ENCODE measurements at regions not wholly inside any gene's neighbourhood (a gene's known extent, or its start where the extent isn't known, plus 50 kb on each side); places are given as distances from the start of the nearest gene placed in this dataset.

DNA sequence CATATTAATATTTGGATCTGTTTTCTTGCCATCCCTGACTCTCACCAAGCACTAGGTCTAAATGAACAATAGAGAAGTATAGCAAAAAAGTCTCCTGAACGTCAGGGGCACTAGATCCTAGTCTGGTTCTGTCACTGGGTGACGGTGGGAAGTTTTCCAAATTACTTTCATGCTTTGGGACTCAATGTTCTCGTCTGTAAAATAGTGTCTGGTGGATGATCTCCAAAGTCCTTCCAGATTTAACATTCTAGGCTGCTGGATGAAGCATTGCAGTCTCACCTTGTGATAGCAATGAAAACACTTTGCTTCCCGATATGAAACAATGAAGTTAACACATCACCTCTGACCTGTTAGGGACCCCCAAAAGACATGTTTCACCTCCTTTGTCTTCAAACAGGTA, 199.3 kb downstream of the SEC61B start:
- no peak overlapping the region for H3K4me3 ChIP-seq (ENCODE audit: low read length)
- H3K27me3 ChIP-seq (ENCODE audit: insufficient read depth, low read length), result no peaks in the 10 kb centered on the region
- H3K9me3 ChIP-seq (ENCODE audit: low read length), result no peaks in the 10 kb centered on the region
- H3K36me3 ChIP-seq (ENCODE audit: insufficient read depth, low read length), result no peaks in the 10 kb centered on the region
- H3K4me1 ChIP-seq (ENCODE audit: insufficient read depth, low read length), result peaks cover 8% of the 10 kb centered on the region
- H2AFZ ChIP-seq (ENCODE audit: low read depth, low read length), result no peak overlapping the region

DNA sequence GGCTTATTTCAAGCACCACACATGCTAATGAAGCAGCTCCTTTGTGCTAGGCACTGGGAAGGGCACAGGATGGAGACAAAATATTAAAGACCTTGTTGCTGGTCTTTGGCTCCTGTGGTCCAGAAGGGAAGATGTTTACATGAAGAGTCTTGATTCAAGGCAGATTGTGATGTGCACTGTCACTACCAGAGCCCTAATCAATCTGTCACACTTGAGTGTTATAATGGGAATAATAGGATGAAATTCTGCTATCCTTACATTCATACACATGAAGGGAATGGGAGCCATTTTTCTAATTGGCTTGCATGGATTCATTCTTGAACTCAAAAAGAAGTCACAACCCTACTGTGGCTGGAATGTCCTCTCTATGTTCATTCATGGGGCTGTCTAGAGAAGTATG, 203.0 kb downstream of the SEC61B start:
- Histone ChIP-seq H2AFZ (ENCODE audit: low read depth, low read length) (no peak overlapping the region), H3K4me3 (ENCODE audit: low read length) (no peak overlapping the region), H3K27me3 (ENCODE audit: insufficient read depth, low read length) (no peaks in the 10 kb centered on the region), H3K36me3 (ENCODE audit: insufficient read depth, low read length) (no peaks in the 10 kb centered on the region), H3K9me3 (ENCODE audit: low read length) (peaks cover 2% of the 10 kb centered on the region), H3K4me1 (ENCODE audit: insufficient read depth, low read length) (peaks cover 8% of the 10 kb centered on the region)

DNA sequence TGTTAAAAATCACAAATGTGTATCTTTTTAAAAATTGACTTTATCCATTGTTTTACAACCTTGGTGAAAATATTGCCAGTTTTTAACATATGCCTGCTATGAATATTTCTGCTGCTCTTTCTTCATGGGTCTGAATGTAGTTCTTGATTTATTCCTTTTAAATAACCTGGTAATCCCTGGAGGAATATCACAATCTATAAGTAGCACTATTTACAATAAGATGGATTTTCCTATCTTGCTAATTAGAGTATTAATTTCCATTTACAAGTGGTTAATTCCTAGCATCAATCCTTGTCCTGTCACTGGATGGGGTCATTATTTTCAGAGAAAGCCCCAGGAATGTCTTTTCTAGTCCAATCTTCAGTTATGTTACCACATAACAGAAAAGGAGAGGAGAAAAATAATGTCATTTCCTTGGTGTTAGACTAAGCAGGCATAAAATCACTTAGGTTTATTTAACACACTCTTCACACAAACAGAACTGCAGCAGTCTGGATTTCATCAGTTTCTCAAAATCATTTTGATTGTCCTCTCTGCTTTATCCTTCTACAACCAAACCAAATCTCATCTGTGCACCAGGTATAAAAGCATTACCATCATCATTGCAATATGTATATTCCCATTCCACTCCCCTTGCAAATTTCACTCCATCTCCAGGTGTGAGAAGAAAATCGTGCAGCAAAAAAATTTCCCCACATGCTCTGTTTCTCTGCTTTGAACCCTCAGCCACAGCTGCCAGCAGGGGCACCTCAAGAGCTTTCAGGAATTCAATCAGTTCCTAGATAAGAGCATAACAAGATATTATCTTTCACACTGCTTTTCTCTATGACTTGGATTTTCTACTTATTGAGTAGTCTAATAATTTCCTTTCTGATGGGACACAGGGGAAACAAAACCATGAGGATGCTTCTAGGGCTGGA, 204.1 kb downstream of the SEC61B start:
- Histone ChIP-seq H3K4me1 (ENCODE audit: insufficient read depth, low read length) (peaks cover 8% of the 10 kb centered on the region), H2AFZ (ENCODE audit: low read depth, low read length) (no peak overlapping the region), H3K27me3 (ENCODE audit: insufficient read depth, low read length) (no peaks in the 10 kb centered on the region), H3K36me3 (ENCODE audit: insufficient read depth, low read length) (no peaks in the 10 kb centered on the region), H3K9me3 (ENCODE audit: low read length) (peaks cover 2% of the 10 kb centered on the region), H3K4me3 (ENCODE audit: low read length) (no peak overlapping the region)

DNA sequence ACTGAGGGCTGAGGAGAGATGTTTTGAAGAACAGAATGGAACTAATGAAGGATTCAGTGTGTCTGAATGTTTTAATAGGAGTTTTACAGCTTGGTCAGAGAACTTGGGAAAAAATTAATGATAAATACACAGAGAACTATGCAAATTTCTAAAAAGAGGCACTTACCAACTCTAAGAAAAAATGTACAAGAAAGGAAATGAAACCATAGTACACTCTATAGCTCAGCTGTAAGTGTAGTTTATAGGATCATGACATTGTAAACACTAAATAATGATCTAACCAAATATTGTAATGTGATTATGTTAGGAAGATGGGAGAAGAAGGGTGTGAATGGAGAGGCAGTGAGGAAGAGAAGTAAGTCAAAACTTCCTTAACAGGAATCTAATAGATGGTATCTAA, 205.2 kb downstream of the SEC61B start:
- Histone ChIP-seq H3K9me3 (ENCODE audit: low read length) (peaks cover 2% of the 10 kb centered on the region), H3K4me3 (ENCODE audit: low read length) (no peak overlapping the region), H2AFZ (ENCODE audit: low read depth, low read length) (no peak overlapping the region), H3K36me3 (ENCODE audit: insufficient read depth, low read length) (no peaks in the 10 kb centered on the region), H3K4me1 (ENCODE audit: insufficient read depth, low read length) (peaks cover 8% of the 10 kb centered on the region), H3K27me3 (ENCODE audit: insufficient read depth, low read length) (no peaks in the 10 kb centered on the region)

DNA sequence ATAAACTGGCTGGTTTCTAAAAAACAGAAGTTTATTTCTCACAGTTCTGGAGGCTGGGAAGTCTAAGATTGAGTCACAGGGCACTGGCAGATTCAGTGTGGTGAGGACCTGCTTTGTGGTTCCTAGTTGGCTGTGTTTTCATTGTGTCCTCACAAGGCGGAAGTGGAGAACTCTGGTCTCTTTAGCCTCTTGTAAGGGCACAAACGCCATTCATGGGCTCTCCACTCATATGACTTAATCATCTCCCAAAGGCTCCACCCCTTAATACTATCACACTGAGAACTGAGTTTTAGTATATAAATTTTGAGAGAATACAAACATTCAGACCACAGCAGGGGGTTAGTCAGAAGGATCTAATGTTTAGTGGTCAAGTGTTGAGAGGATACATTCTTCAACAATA, 208.2 kb downstream of the SEC61B start:
- Histone ChIP-seq H2AFZ (ENCODE audit: low read depth, low read length) (no peak overlapping the region), H3K4me1 (ENCODE audit: insufficient read depth, low read length) (peaks cover 7% of the 10 kb centered on the region), H3K9me3 (ENCODE audit: low read length) (peaks cover 2% of the 10 kb centered on the region), H3K4me3 (ENCODE audit: low read length) (no peak overlapping the region), H3K27me3 (ENCODE audit: insufficient read depth, low read length) (no peaks in the 10 kb centered on the region), H3K36me3 (ENCODE audit: insufficient read depth, low read length) (no peaks in the 10 kb centered on the region)

DNA sequence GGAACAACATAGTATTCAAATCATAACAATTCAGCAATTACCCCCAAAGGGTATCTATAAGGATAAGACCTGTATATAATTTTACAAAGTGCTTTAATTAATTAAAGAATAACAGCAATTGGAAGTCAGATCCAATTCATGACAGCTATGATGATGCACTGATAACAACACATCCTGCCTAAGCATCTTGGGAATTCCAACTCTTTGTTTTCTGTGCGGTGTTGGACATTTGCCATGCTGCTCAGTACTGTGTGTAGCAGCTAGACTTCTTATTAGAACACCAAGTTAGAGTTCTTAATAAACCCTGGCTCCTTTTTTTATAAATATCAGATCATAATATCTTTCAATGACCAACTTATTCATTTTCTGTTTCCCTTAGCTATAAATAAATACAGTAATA, 209.0 kb downstream of the SEC61B start:
- Histone ChIP-seq H3K27me3 (ENCODE audit: insufficient read depth, low read length) (no peaks in the 10 kb centered on the region), H3K9me3 (ENCODE audit: low read length) (peaks cover 2% of the 10 kb centered on the region), H2AFZ (ENCODE audit: low read depth, low read length) (no peak overlapping the region), H3K4me3 (ENCODE audit: low read length) (no peak overlapping the region), H3K4me1 (ENCODE audit: insufficient read depth, low read length) (peaks cover 4% of the 10 kb centered on the region), H3K36me3 (ENCODE audit: insufficient read depth, low read length) (no peaks in the 10 kb centered on the region)

DNA sequence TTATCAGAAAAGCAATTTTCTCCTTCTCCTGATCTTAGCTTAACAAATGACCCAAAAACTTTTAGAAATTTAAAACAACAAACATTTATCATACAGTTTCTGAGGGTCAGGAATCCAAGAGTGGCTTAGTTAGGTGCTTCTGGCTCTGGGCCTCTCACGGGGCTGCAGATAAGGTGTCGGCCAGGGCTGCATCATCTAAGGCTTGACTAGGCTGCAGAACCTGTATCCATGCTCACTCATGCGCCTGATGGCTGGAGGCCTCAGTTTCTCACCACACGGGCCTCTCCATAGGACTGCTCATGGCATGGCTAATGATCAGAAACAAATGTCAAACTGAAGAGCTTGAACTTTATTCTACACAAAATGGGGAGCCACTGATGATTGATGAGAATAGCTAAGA, 210.0 kb downstream of the SEC61B start:
- Histone ChIP-seq H3K27me3 (ENCODE audit: insufficient read depth, low read length) (no peaks in the 10 kb centered on the region), H3K36me3 (ENCODE audit: insufficient read depth, low read length) (no peaks in the 10 kb centered on the region), H3K4me3 (ENCODE audit: low read length) (no peak overlapping the region), H3K4me1 (ENCODE audit: insufficient read depth, low read length) (peaks cover 4% of the 10 kb centered on the region), H3K9me3 (ENCODE audit: low read length) (peaks cover 2% of the 10 kb centered on the region), H2AFZ (ENCODE audit: low read depth, low read length) (no peak overlapping the region)

DNA sequence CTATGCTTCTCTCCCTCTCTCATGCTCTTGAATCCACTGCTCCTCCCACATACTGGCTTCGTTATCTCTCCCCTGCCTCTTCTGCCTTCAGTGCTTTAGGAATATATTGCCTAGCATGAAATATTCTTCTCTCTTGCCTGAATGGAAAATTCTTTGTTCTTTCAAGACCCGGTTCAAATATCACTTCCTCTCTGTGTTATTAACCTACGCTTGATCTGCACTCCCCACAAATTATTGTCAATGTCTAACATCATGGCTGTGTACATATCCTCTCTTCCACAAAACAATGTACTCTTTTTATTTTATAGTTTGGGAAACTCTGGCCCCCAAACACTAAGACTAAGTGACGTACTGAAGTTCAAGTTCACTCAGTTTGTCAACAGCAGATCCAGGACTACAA, 211.0 kb downstream of the SEC61B start:
- Histone ChIP-seq H3K4me1 (ENCODE audit: insufficient read depth, low read length) (peaks cover 4% of the 10 kb centered on the region), H2AFZ (ENCODE audit: low read depth, low read length) (no peak overlapping the region)

DNA sequence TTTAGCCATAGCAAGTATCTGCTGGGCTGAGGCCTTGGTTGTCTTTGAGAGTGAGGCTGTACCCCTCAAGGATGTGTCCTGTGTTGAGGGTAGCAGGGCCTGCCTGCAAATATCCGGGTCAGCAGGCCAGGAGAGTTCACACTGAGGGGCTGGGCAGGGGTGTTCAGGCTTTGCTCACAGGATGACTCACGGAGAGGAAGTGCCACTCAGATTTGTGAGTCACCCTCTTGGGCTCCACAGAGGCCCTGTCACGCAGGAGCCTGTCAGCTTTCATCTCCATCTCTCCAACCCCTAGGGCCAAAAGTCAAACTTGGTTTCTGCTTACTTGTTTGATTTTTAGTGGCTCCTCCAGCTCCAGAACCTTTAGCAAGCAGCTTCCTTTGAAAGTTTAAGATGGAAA, 211.5 kb downstream of the SEC61B start:
- Histone ChIP-seq H3K4me3 (ENCODE audit: low read length) (no peak overlapping the region), H3K27me3 (ENCODE audit: insufficient read depth, low read length) (no peaks in the 10 kb centered on the region), H2AFZ (ENCODE audit: low read depth, low read length) (no peak overlapping the region), H3K36me3 (ENCODE audit: insufficient read depth, low read length) (no peaks in the 10 kb centered on the region), H3K4me1 (ENCODE audit: insufficient read depth, low read length) (peaks cover 4% of the 10 kb centered on the region), H3K9me3 (ENCODE audit: low read length) (no peaks in the 10 kb centered on the region)

More for the DNA sequence above, 211.0 kb downstream of the SEC61B start:
- Histone ChIP-seq H3K4me3 (ENCODE audit: low read length) (no peak overlapping the region), H3K9me3 (ENCODE audit: low read length) (no peaks in the 10 kb centered on the region), H3K27me3 (ENCODE audit: insufficient read depth, low read length) (no peaks in the 10 kb centered on the region), H3K36me3 (ENCODE audit: insufficient read depth, low read length) (no peaks in the 10 kb centered on the region)

DNA sequence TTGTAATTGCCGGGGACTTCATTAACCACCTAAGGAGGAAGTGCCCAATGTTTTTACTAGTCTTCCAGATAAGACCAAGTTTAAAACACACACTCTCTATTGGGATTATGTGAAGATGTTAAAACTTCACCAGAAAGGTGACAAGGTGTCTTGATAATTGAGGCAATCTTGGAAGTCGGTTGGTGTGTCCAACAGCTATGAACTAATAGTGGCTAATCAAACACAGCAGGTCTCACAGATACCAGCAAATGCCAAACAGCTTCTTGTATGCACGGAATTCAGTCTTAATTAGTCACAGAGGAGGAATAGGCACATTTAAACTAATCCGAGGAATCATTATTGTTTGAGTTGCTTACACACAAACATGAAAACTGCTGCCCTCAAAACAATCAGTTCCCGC, 214.5 kb downstream of the SEC61B start:
- no peak overlapping the region for H3K4me3 ChIP-seq (ENCODE audit: low read length)
- H3K27me3 ChIP-seq (ENCODE audit: insufficient read depth, low read length), result no peaks in the 10 kb centered on the region
- no peak overlapping the region for H2AFZ ChIP-seq (ENCODE audit: low read depth, low read length)
- no peaks in the 10 kb centered on the region for H3K9me3 ChIP-seq (ENCODE audit: low read length)
- peaks cover 4% of the 10 kb centered on the region for H3K4me1 ChIP-seq (ENCODE audit: insufficient read depth, low read length)
- H3K36me3 ChIP-seq (ENCODE audit: insufficient read depth, low read length), result no peaks in the 10 kb centered on the region

DNA sequence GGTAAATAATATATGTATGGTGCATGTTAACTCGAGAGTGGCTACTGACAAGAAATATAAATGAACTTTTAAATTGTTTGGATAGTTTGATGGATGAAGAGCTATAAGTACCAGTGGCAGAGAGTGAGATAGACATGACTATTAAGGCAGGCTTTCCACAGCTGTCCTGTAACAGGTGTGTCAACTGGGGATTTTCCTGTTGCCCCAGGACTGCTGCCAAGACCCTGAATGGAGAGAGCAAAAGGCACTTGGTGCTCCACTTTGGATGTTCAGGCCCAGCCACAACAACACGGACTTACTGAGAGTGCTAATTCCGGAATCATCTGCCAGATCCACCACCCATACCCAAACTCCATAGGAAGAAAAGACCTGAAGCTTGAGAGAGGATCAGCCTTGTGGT, 215.1 kb downstream of the SEC61B start:
- Histone ChIP-seq H3K4me1 (ENCODE audit: insufficient read depth, low read length) (peaks cover 4% of the 10 kb centered on the region), H3K36me3 (ENCODE audit: insufficient read depth, low read length) (no peaks in the 10 kb centered on the region), H3K9me3 (ENCODE audit: low read length) (no peaks in the 10 kb centered on the region), H2AFZ (ENCODE audit: low read depth, low read length) (no peak overlapping the region), H3K27me3 (ENCODE audit: insufficient read depth, low read length) (no peaks in the 10 kb centered on the region), H3K4me3 (ENCODE audit: low read length) (no peak overlapping the region)

DNA sequence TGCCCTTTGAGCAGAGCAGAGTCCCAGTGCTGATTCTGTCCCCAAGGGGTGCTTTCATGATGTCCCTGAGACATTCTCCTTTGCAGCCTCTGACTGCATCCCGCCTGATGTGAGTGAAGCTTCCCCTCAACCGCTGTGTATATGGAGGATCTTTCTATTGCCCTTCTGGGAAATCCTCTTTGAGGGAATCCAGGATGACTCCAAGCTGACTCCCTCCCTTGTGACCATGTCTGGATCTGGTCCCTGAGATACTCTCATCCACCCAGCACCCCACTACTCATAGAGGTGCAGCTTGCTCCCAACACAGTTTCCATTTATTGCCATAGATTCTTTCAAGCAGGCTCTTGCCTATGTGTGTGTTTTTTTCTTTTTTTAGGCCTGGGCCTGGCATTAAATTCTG, 216.5 kb downstream of the SEC61B start:
- H3K27me3 ChIP-seq (ENCODE audit: insufficient read depth, low read length), result no peaks in the 10 kb centered on the region
- no peak overlapping the region for H3K4me3 ChIP-seq (ENCODE audit: low read length)
- no peaks in the 10 kb centered on the region for H3K36me3 ChIP-seq (ENCODE audit: insufficient read depth, low read length)
- H3K9me3 ChIP-seq (ENCODE audit: low read length), result no peaks in the 10 kb centered on the region
- H3K4me1 ChIP-seq (ENCODE audit: insufficient read depth, low read length), result peaks cover 1% of the 10 kb centered on the region
- H2AFZ ChIP-seq (ENCODE audit: low read depth, low read length), result no peak overlapping the region

DNA sequence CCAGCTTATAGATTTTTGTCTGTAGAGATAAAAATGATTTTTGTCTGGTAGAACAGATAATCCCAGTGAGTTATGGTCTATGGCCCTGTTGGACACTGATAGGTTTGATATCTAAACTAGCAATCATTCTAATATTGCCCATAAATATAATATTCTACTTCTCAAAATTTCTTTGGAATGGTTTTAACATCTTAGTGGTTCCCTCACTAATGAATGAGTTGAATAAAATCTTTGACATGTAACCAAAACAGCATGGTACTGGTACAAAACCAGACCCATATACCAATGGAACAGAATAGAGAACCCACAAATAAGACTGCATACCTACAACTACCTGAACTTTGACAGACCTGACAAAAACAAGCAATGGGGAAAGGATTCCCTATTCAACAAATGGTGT, 219.7 kb downstream of the SEC61B start:
- H3K4me1 ChIP-seq (ENCODE audit: insufficient read depth, low read length), result no peaks in the 10 kb centered on the region
- H3K4me3 ChIP-seq (ENCODE audit: low read length), result no peak overlapping the region
- no peaks in the 10 kb centered on the region for H3K27me3 ChIP-seq (ENCODE audit: insufficient read depth, low read length)
- H2AFZ ChIP-seq (ENCODE audit: low read depth, low read length), result no peak overlapping the region
- H3K9me3 ChIP-seq (ENCODE audit: low read length), result no peaks in the 10 kb centered on the region
- no peaks in the 10 kb centered on the region for H3K36me3 ChIP-seq (ENCODE audit: insufficient read depth, low read length)

All from neuron (in vitro differentiated cells).